NCI-H774 (cell line): ENCODE measurements at regions not wholly inside any gene's neighbourhood (a gene's known extent, or its start where the extent isn't known, plus 50 kb on each side); places are given as distances from the start of the nearest gene placed in this dataset.
"Not testable (repeated sequence)": the region's sequence is repeated elsewhere in the genome, so short reads cannot be mapped to it uniquely, and the experiment has no call there.

Source experiments
- DNase-seq: peaks from one replicate; lab custom pipeline; 2025; lab: John Stamatoyannopoulos, UW

- DNase-seq = no peak
Measured at GRCh38 chr1:70671006-70671405, 259.9 kb downstream of the CTH start.

- DNase-seq = no peak
Measured at GRCh38 chr1:70672442-70672888, 261.4 kb downstream of the CTH start.

- no peak for DNase-seq
Measured at GRCh38 chr1:70674941-70675685, 264.0 kb downstream of the CTH start.

- no peak for DNase-seq
Measured at GRCh38 chr1:70675737-70676156, 264.7 kb downstream of the CTH start.

GRCh38 chr1:70685300-70686286 is 274.5 kb downstream of the CTH start:
- DNase-seq = peak; percentile 27

- DNase-seq = no peak
Measured at GRCh38 chr1:70688580-70688979, 277.5 kb downstream of the CTH start.

GRCh38 chr1:70706381-70707037 is 295.4 kb downstream of the CTH start:
- DNase-seq = no peak

- no peak for DNase-seq
Measured at GRCh38 chr1:70707214-70707613, 296.1 kb downstream of the CTH start.

- DNase-seq = no peak
Measured at GRCh38 chr1:70714149-70714548, 303.1 kb downstream of the CTH start.

- DNase-seq = no peak
Measured at GRCh38 chr1:70717211-70717610, 306.1 kb downstream of the CTH start.

- DNase-seq = peak; percentile 57
Measured at GRCh38 chr1:70717656-70718055, 306.6 kb downstream of the CTH start.

- peak; percentile 57 for DNase-seq
Measured at GRCh38 chr1:70718086-70718630, 307.1 kb downstream of the CTH start.

GRCh38 chr1:70719154-70719553 is 308.1 kb downstream of the CTH start:
- no peak for DNase-seq

- DNase-seq = no peak
Measured at GRCh38 chr1:70720109-70720508, 309.0 kb downstream of the CTH start.

GRCh38 chr1:70720521-70720920 is 309.5 kb downstream of the CTH start:
- DNase-seq = no peak

GRCh38 chr1:70727886-70728489 is 316.9 kb downstream of the CTH start:
- no peak for DNase-seq

- DNase-seq = not testable (repeated sequence)
Measured at GRCh38 chr1:70736518-70736917, 311.1 kb downstream of the PTGER3 start.

GRCh38 chr1:70737125-70737524 is 310.5 kb downstream of the PTGER3 start:
- no peak for DNase-seq

GRCh38 chr1:70738624-70739023 is 309.0 kb downstream of the PTGER3 start:
- no peak for DNase-seq

GRCh38 chr1:70745199-70745598 is 302.4 kb downstream of the PTGER3 start:
- no peak for DNase-seq

GRCh38 chr1:70746062-70746461 is 301.6 kb downstream of the PTGER3 start:
- DNase-seq = not testable (repeated sequence)

- not testable (repeated sequence) for DNase-seq
Measured at GRCh38 chr1:70747123-70747522, 300.5 kb downstream of the PTGER3 start.
